ENCODE measurements at regions not wholly inside any gene's neighbourhood (a gene's known extent, or its start where the extent isn't known, plus 50 kb on each side); places are given as distances from the start of the nearest gene placed in this dataset.
"Not testable (repeated sequence)": the region's sequence is repeated elsewhere in the genome, so short reads cannot be mapped to it uniquely, and the experiment has no call there.

GRCh38 chr5:163677092-163677491 is 171.7 kb downstream of the MAT2B start:
- no peak for DNase-seq (ENCODE audit: extremely low read depth in 1 of 11, low read depth in 9 of 11, low spot score in 4 of 11)

GRCh38 chr5:163682234-163682633 is 176.8 kb downstream of the MAT2B start:
- DNase-seq (ENCODE audit: extremely low read depth in 1 of 11, low read depth in 9 of 11, low spot score in 4 of 11) = no peak

- no peak for DNase-seq (ENCODE audit: extremely low read depth in 1 of 11, low read depth in 9 of 11, low spot score in 4 of 11)
Measured at GRCh38 chr5:163687414-163687813, 182.0 kb downstream of the MAT2B start.

GRCh38 chr5:163692091-163692490 is 186.7 kb downstream of the MAT2B start:
- DNase-seq (ENCODE audit: extremely low read depth in 1 of 11, low read depth in 9 of 11, low spot score in 4 of 11) = no peak

GRCh38 chr5:163695830-163696578 is 190.6 kb downstream of the MAT2B start:
- peak; percentile 41 to 79 (median 57) for DNase-seq (ENCODE audit: extremely low read depth in 1 of 11, low read depth in 9 of 11, low spot score in 4 of 11)

GRCh38 chr5:163696579-163696887 is 191.1 kb downstream of the MAT2B start:
- DNase-seq (ENCODE audit: extremely low read depth in 1 of 11, low read depth in 9 of 11, low spot score in 4 of 11) = no peak

- DNase-seq (ENCODE audit: extremely low read depth in 1 of 11, low read depth in 9 of 11, low spot score in 4 of 11) = no peak
Measured at GRCh38 chr5:163706053-163706771, 200.8 kb downstream of the MAT2B start.

- no peak for DNase-seq (ENCODE audit: extremely low read depth in 1 of 11, low read depth in 9 of 11, low spot score in 4 of 11)
Measured at GRCh38 chr5:163712011-163712410, 206.6 kb downstream of the MAT2B start.

- no peak for DNase-seq (ENCODE audit: extremely low read depth in 1 of 11, low read depth in 9 of 11, low spot score in 4 of 11)
Measured at GRCh38 chr5:163718272-163718671, 212.9 kb downstream of the MAT2B start.

- DNase-seq (ENCODE audit: extremely low read depth in 1 of 11, low read depth in 9 of 11, low spot score in 4 of 11) = no peak
Measured at GRCh38 chr5:163724305-163724704, 218.9 kb downstream of the MAT2B start.

- no peak for DNase-seq (ENCODE audit: extremely low read depth in 1 of 11, low read depth in 9 of 11, low spot score in 4 of 11)
Measured at GRCh38 chr5:163727028-163727427, 221.6 kb downstream of the MAT2B start.

- no peak for DNase-seq (ENCODE audit: extremely low read depth in 1 of 11, low read depth in 9 of 11, low spot score in 4 of 11)
Measured at GRCh38 chr5:163730206-163730756, 224.9 kb downstream of the MAT2B start.

GRCh38 chr5:163731256-163731655 is 225.8 kb downstream of the MAT2B start:
- DNase-seq (ENCODE audit: extremely low read depth in 1 of 11, low read depth in 9 of 11, low spot score in 4 of 11) = no peak

GRCh38 chr5:163735069-163735468 is 229.7 kb downstream of the MAT2B start:
- DNase-seq (ENCODE audit: extremely low read depth in 1 of 11, low read depth in 9 of 11, low spot score in 4 of 11) = no peak

- peak in 4 of 11 donors; percentile 11 to 26 (median 16) for DNase-seq (ENCODE audit: extremely low read depth in 1 of 11, low read depth in 9 of 11, low spot score in 4 of 11)
Measured at GRCh38 chr5:163747586-163747985, 242.2 kb downstream of the MAT2B start.

GRCh38 chr5:163748934-163749333 is 243.5 kb downstream of the MAT2B start:
- DNase-seq (ENCODE audit: extremely low read depth in 1 of 11, low read depth in 9 of 11, low spot score in 4 of 11) = no peak

GRCh38 chr5:163750415-163750814 is 245.0 kb downstream of the MAT2B start:
- DNase-seq (ENCODE audit: extremely low read depth in 1 of 11, low read depth in 9 of 11, low spot score in 4 of 11) = not testable (repeated sequence)

- DNase-seq (ENCODE audit: extremely low read depth in 1 of 11, low read depth in 9 of 11, low spot score in 4 of 11) = no peak
Measured at GRCh38 chr5:163755505-163755904, 250.1 kb downstream of the MAT2B start.

GRCh38 chr5:163756170-163756569 is 250.8 kb downstream of the MAT2B start:
- DNase-seq (ENCODE audit: extremely low read depth in 1 of 11, low read depth in 9 of 11, low spot score in 4 of 11) = no peak

- DNase-seq (ENCODE audit: extremely low read depth in 1 of 11, low read depth in 9 of 11, low spot score in 4 of 11) = no peak
Measured at GRCh38 chr5:163757344-163757743, 251.9 kb downstream of the MAT2B start.

Measured in renal cortex interstitium (tissue), 11 donors.